K562 (cell line): ENCODE measurements at regions not wholly inside any gene's neighbourhood (a gene's known extent, or its start where the extent isn't known, plus 50 kb on each side); places are given as distances from the start of the nearest gene placed in this dataset.

Experiments used
- CCNT2 ChIP-seq: IDR thresholded peaks from 2 replicates; pipeline ENCODE4 v1.6.1; 2011; ENCODE audit warnings: borderline replicate concordance, low read depth, mild to moderate bottlenecking, moderate library complexity, mixed read lengths, low read length; ENCODE audit not compliant: insufficient read length; ENCODE audit errors: extremely low read depth
- CHD1 ChIP-seq: fragments of 200-600 bp; sonication (generic); IDR thresholded peaks from one replicate; pipeline ENCODE4 v1.6.1; 2012; ENCODE audit warnings: mild to moderate bottlenecking, moderate library complexity, low read length, inconsistent platforms
- CHD2 ChIP-seq: IDR thresholded peaks from 2 replicates; pipeline ENCODE4 v1.6.1; 2011; ENCODE audit warnings: low read depth, low read length
- KAT7 ChIP-seq: sonication (generic); formaldehyde crosslinking; IDR thresholded peaks from 2 replicates; pipeline ENCODE4 v1.8.0; 2022; ENCODE audit warnings: missing genetic modification reagents, mild to moderate bottlenecking, borderline replicate concordance
- MAZ ChIP-seq, 2 experiments: fragments of 450-650 bp in 1 of 2; sonication (generic) in 1 of 2; formaldehyde crosslinking; IDR thresholded peaks in 1 of 2; conservative IDR thresholded peaks in 1 of 2; 2 replicates each; pipeline versions ENCODE4 v1.4.0 to v1.5.0; 2020; ENCODE audit warnings: mild to moderate bottlenecking in 1 of 2, missing genetic modification reagents in 1 of 2
- MXI1 ChIP-seq: IDR thresholded peaks from 2 replicates; pipeline ENCODE4 v1.6.1; 2011; ENCODE audit warnings: low read depth, mild to moderate bottlenecking, improper control_type of control experiment, low read length
- MYC ChIP-seq, 2 experiments: fragments of 250-450 bp in 1 of 2; sonication (Bioruptor Pico) in 1 of 2; IDR thresholded peaks; 2 replicates each; pipeline versions ENCODE4 v1.5.1 to v1.6.1; 2012 to 2021; ENCODE audit warnings: low read depth in 2 of 2, borderline replicate concordance in 1 of 2, improper control_type of control experiment in 1 of 2, low read length in 1 of 2, mild to moderate bottlenecking in 1 of 2, moderate library complexity in 1 of 2
- MYNN ChIP-seq, 2 experiments: sonication (generic); formaldehyde crosslinking in 1 of 2; IDR thresholded peaks; 2 replicates each; pipeline versions ENCODE4 v1.5.0 to v1.6.1; 2016 to 2020; ENCODE audit warnings: antibody characterized with exemption in 1 of 2, missing genetic modification reagents in 1 of 2
- REST ChIP-seq, 2 experiments: fragments of 450-650 bp; formaldehyde crosslinking in 1 of 2; IDR thresholded peaks; 2 replicates each; pipeline versions ENCODE4 v1.4.0 to v1.6.1; 2014 to 2020; ENCODE audit warnings: mild to moderate bottlenecking in 2 of 2, borderline replicate concordance in 1 of 2, low read depth in 1 of 2

- TF ChIP-seq MXI1 (no peak), REST (IDR thresholded peaks at IDR 0.05; ENCODE audit: borderline replicate concordance) (no peak), REST (CRISPR knock-in tag; IDR thresholded peaks at IDR 0.05; ENCODE audit: low read depth) (no peak), CHD1 (no peak), CCNT2 (no peak), MYC (IDR thresholded peaks at IDR 0.05; ENCODE audit: low read depth, low read length) (no peak), MYC (CRISPR knock-in tag; IDR thresholded peaks at IDR 0.05; ENCODE audit: borderline replicate concordance, low read depth) (no peak), MAZ (CRISPR knock-in tag; conservative IDR thresholded peaks at IDR 0.05 in 1 of 2, IDR thresholded peaks at IDR 0.05 in 1 of 2) (no peak), KAT7 (CRISPR knock-in tag) (no peak), CHD2 (no peak), MYNN (IDR thresholded peaks at IDR 0.05) (no peak), MYNN (CRISPR knock-in tag; IDR thresholded peaks at IDR 0.05) (no peak)
Observed at GRCh38 chr2:145277922-145278321, 758.0 kb upstream of the ZEB2 start.
